ENCODE measurements at regions not wholly inside any gene's neighbourhood (a gene's known extent, or its start where the extent isn't known, plus 50 kb on each side); places are given as distances from the start of the nearest gene placed in this dataset.

GRCh38 chr1:106615473-106615872, 441.0 kb upstream of the PRMT6 start:
- Histone ChIP-seq H3K4me2 (ENCODE audit: low read length) (no peak overlapping the region), H3K4me3 (ENCODE audit: low read length) (no peak overlapping the region), H3K79me2 (ENCODE audit: low read length) (no peaks in the 10 kb centered on the region), H3K9ac (ENCODE audit: low read length) (no peak overlapping the region), H3K27me3 (ENCODE audit: low read depth, low read length) (no peaks in the 10 kb centered on the region), H4K20me1 (ENCODE audit: insufficient read depth, low read length) (no peaks in the 10 kb centered on the region), H2AFZ (ENCODE audit: low read depth, low read length) (no peak overlapping the region), H3K36me3 (replicated peaks; ENCODE audit: low read depth, low read length) (no peaks in the 10 kb centered on the region), H3K4me1 (ENCODE audit: low read length) (no peaks in the 10 kb centered on the region), H3K9me3 (ENCODE audit: insufficient read depth, low read length) (no peaks in the 10 kb centered on the region), H3K27ac (ENCODE audit: low read length) (no peak overlapping the region)
- TF ChIP-seq EZH2phosphoT487 (IDR thresholded peaks at IDR 0.05; ENCODE audit: low read depth) (no peak), CTCF (IDR thresholded peaks at IDR 0.05; ENCODE audit: low read depth, low read length) (no peak)

GRCh38 chr1:106619080-106619826, 437.2 kb upstream of the PRMT6 start:
- H3K4me3 ChIP-seq (ENCODE audit: low read length): no peak overlapping the region
- no peak overlapping the region for H2AFZ ChIP-seq (ENCODE audit: low read depth, low read length)
- H3K9me3 ChIP-seq (ENCODE audit: insufficient read depth, low read length): no peaks in the 10 kb centered on the region
- H3K9ac ChIP-seq (ENCODE audit: low read length): no peak overlapping the region
- H3K4me2 ChIP-seq (ENCODE audit: low read length): no peak overlapping the region
- H3K36me3 ChIP-seq (replicated peaks; ENCODE audit: low read depth, low read length): no peaks in the 10 kb centered on the region
- no peaks in the 10 kb centered on the region for H3K4me1 ChIP-seq (ENCODE audit: low read length)
- H3K27ac ChIP-seq (ENCODE audit: low read length): no peak overlapping the region
- H4K20me1 ChIP-seq (ENCODE audit: insufficient read depth, low read length): no peaks in the 10 kb centered on the region
- no peaks in the 10 kb centered on the region for H3K27me3 ChIP-seq (ENCODE audit: low read depth, low read length)
- TF ChIP-seq EZH2phosphoT487 (IDR thresholded peaks at IDR 0.05; ENCODE audit: low read depth): no peak
- no peak for TF ChIP-seq CTCF (IDR thresholded peaks at IDR 0.05; ENCODE audit: low read depth, low read length)
- H3K79me2 ChIP-seq (ENCODE audit: low read length): no peaks in the 10 kb centered on the region

GRCh38 chr1:106619827-106620134, 436.7 kb upstream of the PRMT6 start:
- Histone ChIP-seq H4K20me1 (ENCODE audit: insufficient read depth, low read length) (no peaks in the 10 kb centered on the region), H3K9ac (ENCODE audit: low read length) (no peak overlapping the region), H3K79me2 (ENCODE audit: low read length) (no peaks in the 10 kb centered on the region), H3K4me1 (ENCODE audit: low read length) (no peaks in the 10 kb centered on the region), H3K4me2 (ENCODE audit: low read length) (no peak overlapping the region), H3K4me3 (ENCODE audit: low read length) (no peak overlapping the region), H3K27me3 (ENCODE audit: low read depth, low read length) (no peaks in the 10 kb centered on the region), H3K27ac (ENCODE audit: low read length) (no peak overlapping the region), H3K9me3 (ENCODE audit: insufficient read depth, low read length) (no peaks in the 10 kb centered on the region), H3K36me3 (replicated peaks; ENCODE audit: low read depth, low read length) (no peaks in the 10 kb centered on the region), H2AFZ (ENCODE audit: low read depth, low read length) (no peak overlapping the region)
- TF ChIP-seq CTCF (IDR thresholded peaks at IDR 0.05; ENCODE audit: low read depth, low read length) (no peak), EZH2phosphoT487 (IDR thresholded peaks at IDR 0.05; ENCODE audit: low read depth) (no peak)

- H3K4me3 ChIP-seq (ENCODE audit: low read length): no peak overlapping the region
- no peaks in the 10 kb centered on the region for H3K36me3 ChIP-seq (replicated peaks; ENCODE audit: low read depth, low read length)
- no peak for TF ChIP-seq EZH2phosphoT487 (IDR thresholded peaks at IDR 0.05; ENCODE audit: low read depth)
- TF ChIP-seq CTCF (IDR thresholded peaks at IDR 0.05; ENCODE audit: low read depth, low read length): no peak
- no peaks in the 10 kb centered on the region for H3K9me3 ChIP-seq (ENCODE audit: insufficient read depth, low read length)
- H3K79me2 ChIP-seq (ENCODE audit: low read length): no peaks in the 10 kb centered on the region
- no peak overlapping the region for H3K4me2 ChIP-seq (ENCODE audit: low read length)
- no peaks in the 10 kb centered on the region for H3K4me1 ChIP-seq (ENCODE audit: low read length)
- no peaks in the 10 kb centered on the region for H4K20me1 ChIP-seq (ENCODE audit: insufficient read depth, low read length)
- H3K27ac ChIP-seq (ENCODE audit: low read length): no peak overlapping the region
- H3K27me3 ChIP-seq (ENCODE audit: low read depth, low read length): no peaks in the 10 kb centered on the region
- H3K9ac ChIP-seq (ENCODE audit: low read length): no peak overlapping the region
- H2AFZ ChIP-seq (ENCODE audit: low read depth, low read length): no peak overlapping the region
Measured at GRCh38 chr1:106620521-106620954, 435.9 kb upstream of the PRMT6 start.

All from OCI-LY3 (cell line).